ENCODE measurements at regions not wholly inside any gene's neighbourhood (a gene's known extent, or its start where the extent isn't known, plus 50 kb on each side); places are given as distances from the start of the nearest gene placed in this dataset.

- no peak for TF ChIP-seq MYNN (tag by site-specific recombination; IDR thresholded peaks at IDR 0.05; ENCODE audit: borderline replicate concordance)
- TF ChIP-seq GLI4 (tag by site-specific recombination; IDR thresholded peaks at IDR 0.05) = no peak
- TF ChIP-seq SP7 (tag by site-specific recombination; IDR thresholded peaks at IDR 0.05) = no peak
These were observed 97.9 kb upstream of the PTPRT start (continued) for GRCh38 chr20:43287637-43288036.

- H3K4me1 ChIP-seq (ENCODE audit: control insufficient read depth, insufficient read depth, low read length) = no peaks in the 10 kb centered on the region
- no peaks in the 10 kb centered on the region for H3K36me3 ChIP-seq (ENCODE audit: control insufficient read depth in 2 of 2, insufficient read depth in 1 of 2, low read length in 2 of 2)
- no peak for TF ChIP-seq ZNF18 (tag by site-specific recombination; IDR thresholded peaks at IDR 0.05)
- no peak for TF ChIP-seq ZNF670 (tag by site-specific recombination; IDR thresholded peaks at IDR 0.05; ENCODE audit: low read depth)
- TF ChIP-seq HOXA7 (CRISPR knock-in tag; IDR thresholded peaks at IDR 0.05; ENCODE audit: borderline replicate concordance) = no peak
- no peak for TF ChIP-seq ZNF776 (tag by site-specific recombination; IDR thresholded peaks at IDR 0.05; ENCODE audit: borderline replicate concordance)
- TF ChIP-seq, protein P1, sequence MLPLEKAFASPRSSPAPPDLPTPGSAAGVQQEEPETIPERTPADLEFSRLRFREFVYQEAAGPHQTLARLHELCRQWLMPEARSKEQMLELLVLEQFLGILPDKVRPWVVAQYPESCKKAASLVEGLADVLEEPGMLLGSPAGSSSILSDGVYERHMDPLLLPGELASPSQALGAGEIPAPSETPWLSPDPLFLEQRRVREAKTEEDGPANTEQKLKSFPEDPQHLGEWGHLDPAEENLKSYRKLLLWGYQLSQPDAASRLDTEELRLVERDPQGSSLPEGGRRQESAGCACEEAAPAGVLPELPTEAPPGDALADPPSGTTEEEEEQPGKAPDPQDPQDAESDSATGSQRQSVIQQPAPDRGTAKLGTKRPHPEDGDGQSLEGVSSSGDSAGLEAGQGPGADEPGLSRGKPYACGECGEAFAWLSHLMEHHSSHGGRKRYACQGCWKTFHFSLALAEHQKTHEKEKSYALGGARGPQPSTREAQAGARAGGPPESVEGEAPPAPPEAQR (tag by site-specific recombination; IDR thresholded peaks at IDR 0.05) = no peak
- no peak for TF ChIP-seq ZNF555 (tag by site-specific recombination; conservative IDR thresholded peaks at IDR 0.05)
- no peak for TF ChIP-seq ZNF513 (tag by site-specific recombination; IDR thresholded peaks at IDR 0.05)
- no peak for TF ChIP-seq ZNF10 (tag by site-specific recombination; IDR thresholded peaks at IDR 0.05)
- H3K27ac ChIP-seq (ENCODE audit: extremely low read depth, low read depth, low read length) = no peak overlapping the region
- POLR2A ChIA-PET = no interaction called here
- no peaks in the 10 kb centered on the region for H3K9me3 ChIP-seq (ENCODE audit: control insufficient read depth, insufficient read depth, low read depth, low read length)
- H3K4me3 ChIP-seq (ENCODE audit: low read depth, low read length) = no peak overlapping the region
- CTCF ChIA-PET = interaction anchor here (0.6 kb wide), 1 partner anchor 164 kb away, joined by 4 read pairs; no protein-coding TSS in a partner anchor
These were observed 95.5 kb upstream of the PTPRT start for GRCh38 chr20:43285170-43285569.

GRCh38 chr20:43284486-43284885 lies 94.8 kb upstream of the PTPRT start:
- no peaks in the 10 kb centered on the region for H3K9me3 ChIP-seq (ENCODE audit: control insufficient read depth, insufficient read depth, low read depth, low read length)
- TF ChIP-seq ZBTB8A (tag by site-specific recombination; IDR thresholded peaks at IDR 0.05) (no peak), ZNF350 (tag by site-specific recombination; IDR thresholded peaks at IDR 0.05) (no peak), ZNF341 (tag by site-specific recombination; IDR thresholded peaks at IDR 0.05; ENCODE audit: low read depth) (no peak), ZNF660 (tag by site-specific recombination; IDR thresholded peaks at IDR 0.05) (no peak), ATF2 (tag by site-specific recombination; IDR thresholded peaks at IDR 0.05; ENCODE audit: low read depth) (no peak), ZNF266 (tag by site-specific recombination; IDR thresholded peaks at IDR 0.05; ENCODE audit: low read depth) (no peak), ZNF792 (tag by site-specific recombination; IDR thresholded peaks at IDR 0.05) (no peak), ZNF701 (tag by site-specific recombination; IDR thresholded peaks at IDR 0.05) (no peak), ZNF549 (tag by site-specific recombination; IDR thresholded peaks at IDR 0.05) (no peak)
- TF ChIP-seq, protein P2, sequence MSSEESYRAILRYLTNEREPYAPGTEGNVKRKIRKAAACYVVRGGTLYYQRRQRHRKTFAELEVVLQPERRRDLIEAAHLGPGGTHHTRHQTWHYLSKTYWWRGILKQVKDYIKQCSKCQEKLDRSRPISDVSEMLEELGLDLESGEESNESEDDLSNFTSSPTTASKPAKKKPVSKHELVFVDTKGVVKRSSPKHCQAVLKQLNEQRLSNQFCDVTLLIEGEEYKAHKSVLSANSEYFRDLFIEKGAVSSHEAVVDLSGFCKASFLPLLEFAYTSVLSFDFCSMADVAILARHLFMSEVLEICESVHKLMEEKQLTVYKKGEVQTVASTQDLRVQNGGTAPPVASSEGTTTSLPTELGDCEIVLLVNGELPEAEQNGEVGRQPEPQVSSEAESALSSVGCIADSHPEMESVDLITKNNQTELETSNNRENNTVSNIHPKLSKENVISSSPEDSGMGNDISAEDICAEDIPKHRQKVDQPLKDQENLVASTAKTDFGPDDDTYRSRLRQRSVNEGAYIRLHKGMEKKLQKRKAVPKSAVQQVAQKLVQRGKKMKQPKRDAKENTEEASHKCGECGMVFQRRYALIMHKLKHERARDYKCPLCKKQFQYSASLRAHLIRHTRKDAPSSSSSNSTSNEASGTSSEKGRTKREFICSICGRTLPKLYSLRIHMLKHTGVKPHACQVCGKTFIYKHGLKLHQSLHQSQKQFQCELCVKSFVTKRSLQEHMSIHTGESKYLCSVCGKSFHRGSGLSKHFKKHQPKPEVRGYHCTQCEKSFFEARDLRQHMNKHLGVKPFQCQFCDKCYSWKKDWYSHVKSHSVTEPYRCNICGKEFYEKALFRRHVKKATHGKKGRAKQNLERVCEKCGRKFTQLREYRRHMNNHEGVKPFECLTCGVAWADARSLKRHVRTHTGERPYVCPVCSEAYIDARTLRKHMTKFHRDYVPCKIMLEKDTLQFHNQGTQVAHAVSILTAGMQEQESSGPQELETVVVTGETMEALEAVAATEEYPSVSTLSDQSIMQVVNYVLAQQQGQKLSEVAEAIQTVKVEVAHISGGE (tag by site-specific recombination; conservative IDR thresholded peaks at IDR 0.05; ENCODE audit: low read depth) = no peak
- ChIA-PET POLR2A (no interaction called here), CTCF (no interaction called here)
- H3K4me1 ChIP-seq (ENCODE audit: control insufficient read depth, insufficient read depth, low read length) = no peaks in the 10 kb centered on the region
- H3K36me3 ChIP-seq (ENCODE audit: control insufficient read depth in 2 of 2, insufficient read depth in 1 of 2, low read length in 2 of 2) = no peaks in the 10 kb centered on the region
- no peak overlapping the region for H3K27ac ChIP-seq (ENCODE audit: extremely low read depth, low read depth, low read length)
- H3K4me3 ChIP-seq (ENCODE audit: low read depth, low read length) = no peak overlapping the region

Measured in HEK293 (cell line).